GM12878 (cell line): ENCODE measurements at regions not wholly inside any gene's neighbourhood (a gene's known extent, or its start where the extent isn't known, plus 50 kb on each side); places are given as distances from the start of the nearest gene placed in this dataset.

Source experiments
- ATAC-seq: fragments of 200-7000 bp; cut with Tn5 transposase; 3 replicates; pipeline ENCODE4 v1.9.1; 2020; ENCODE audit warnings: mild to moderate bottlenecking, moderate library complexity
- BruUV-seq: library from RNA; stranded (reverse); fragments of 400-500 nt; replicated peaks from 2 replicates; lab custom pipeline; 2021; lab: Mats Ljungman, UMichigan
- CTCF ChIA-PET: fragments of 300-600 bp; sonication (Branson Sonifier 250); formaldehyde crosslinking; extraction: SDS; loops from one replicate; lab custom pipeline; 2021; ENCODE audit warnings: inconsistent platforms; lab: Yijun Ruan, JAX
- POLR2A ChIA-PET: fragments of 350-600 bp; formaldehyde crosslinking; extraction: SDS; loops from one replicate; lab custom pipeline; 2021; ENCODE audit warnings: inconsistent platforms; lab: Charles Lee
- RAD21 ChIA-PET: fragments of 300-600 bp; sonication (Branson Sonifier 250); formaldehyde crosslinking; loops from one replicate; lab custom pipeline; 2023; ENCODE audit warnings: antibody characterized with exemption; ENCODE audit not compliant: unreplicated experiment; lab: Charles Lee
- SMC1A ChIA-PET: fragments of 300-600 bp; sonication (Branson Sonifier 250); formaldehyde crosslinking; loops from one replicate; lab custom pipeline; 2023; ENCODE audit not compliant: unreplicated experiment, uncharacterized antibody; lab: Charles Lee
- DNase-seq: peaks from one replicate; pipeline ENCODE4 v3.0.0-alpha.2; 2011; ENCODE audit warnings: low read depth, low spot score
- FAIRE-seq: peaks from 3 replicates; lab custom pipeline; 2011; peaks lifted over from hg19 to GRCh38; lab: Jason Lieb, UNC
- H2AFZ ChIP-seq: 2 replicates; pipeline ENCODE4 v1.6.0; 2011; ENCODE audit warnings: low read depth, low read length, control low read depth; ENCODE audit not compliant: control insufficient read depth
- H3K27ac ChIP-seq: 2 replicates; pipeline ENCODE4 v1.5.1; 2011; ENCODE audit warnings: control low read depth; ENCODE audit not compliant: control insufficient read depth, insufficient read depth
- H3K27me3 ChIP-seq, 2 experiments: replicated peaks in 1 of 2; 2 replicates each; pipeline versions ENCODE4 v1.6.0 to v1.6.1; 2011; ENCODE audit warnings: low read length in 1 of 2; ENCODE audit not compliant: control insufficient read depth in 2 of 2, insufficient read depth in 2 of 2
- H3K36me3 ChIP-seq, 2 experiments: 2 replicates each; pipeline ENCODE4 v1.5.1; 2011; ENCODE audit warnings: low read length in 1 of 2; ENCODE audit not compliant: control insufficient read depth in 2 of 2, insufficient read depth in 2 of 2
- H3K4me1 ChIP-seq: 2 replicates; pipeline ENCODE4 v1.6.1; 2011; ENCODE audit warnings: mild to moderate bottlenecking, low read length, moderate library complexity, mixed read lengths; ENCODE audit not compliant: control insufficient read depth, insufficient read depth
- H3K4me2 ChIP-seq: 2 replicates; pipeline ENCODE4 v1.6.0; 2011; ENCODE audit warnings: control low read depth; ENCODE audit not compliant: control insufficient read depth, insufficient read depth
- H3K4me3 ChIP-seq: fragments of 200-600 bp; sonication (generic); 2 replicates; pipeline ENCODE4 v1.5.1; 2016
- H3K79me2 ChIP-seq: 2 replicates; pipeline ENCODE4 v1.6.0; 2011; ENCODE audit warnings: low read length; ENCODE audit not compliant: control insufficient read depth, insufficient read depth
- H3K9ac ChIP-seq: 2 replicates; pipeline ENCODE4 v1.8.0; 2011; ENCODE audit warnings: low read length, control low read depth, mixed read lengths; ENCODE audit not compliant: control insufficient read depth, insufficient read depth
- H3K9me3 ChIP-seq: replicated peaks from 3 replicates; pipeline ENCODE4 v1.5.1; 2011; ENCODE audit warnings: mild to moderate bottlenecking, low read length; ENCODE audit not compliant: control insufficient read depth, insufficient read depth
- H4K20me1 ChIP-seq: 2 replicates; pipeline ENCODE4 v1.6.0; 2011; ENCODE audit not compliant: control insufficient read depth, insufficient read depth
- ATF7 ChIP-seq: fragments of 450-650 bp; IDR thresholded peaks from 2 replicates; pipeline ENCODE4 v1.6.1; 2016; ENCODE audit warnings: low read depth, mild to moderate bottlenecking
- CREB1 ChIP-seq: IDR thresholded peaks from 2 replicates; pipeline ENCODE4 v1.6.1; 2012; ENCODE audit warnings: low read depth, mild to moderate bottlenecking, inconsistent platforms
- DPF2 ChIP-seq: fragments of 450-650 bp; IDR thresholded peaks from 2 replicates; pipeline ENCODE4 v1.6.1; 2017; ENCODE audit warnings: mild to moderate bottlenecking
- ESRRA ChIP-seq: IDR thresholded peaks from 2 replicates; pipeline ENCODE4 v1.6.1; 2012; ENCODE audit warnings: mild to moderate bottlenecking, low read length, improper control_type of control experiment
- NFYB ChIP-seq: IDR thresholded peaks from 2 replicates; pipeline ENCODE4 v1.6.1; 2011; ENCODE audit warnings: low read depth, mild to moderate bottlenecking, low read length, improper control_type of control experiment, moderate library complexity; ENCODE audit not compliant: insufficient read depth
- SRF ChIP-seq, 2 experiments: IDR thresholded peaks; 2 replicates each; pipeline ENCODE4 v1.6.1; 2011; ENCODE audit warnings: low read depth in 2 of 2, low read length in 2 of 2, mild to moderate bottlenecking in 1 of 2, moderate library complexity in 1 of 2
- WGBS: methylation state at CpG from one replicate; pipeline ENCODE4 v1.1.6; 2016; ENCODE audit warnings: low lambda C conversion rate; ENCODE audit not compliant: insufficient replicate concordance, insufficient coverage; ENCODE audit errors: missing lambda C conversion rate; 5-methylcytosine and 5-hydroxymethylcytosine counted together
- in situ Hi-C: fragments of 300-500 bp; cut with MboI; formaldehyde crosslinking; loops from 9 replicates; pipeline ENCODE4 v1.14.3; 2018; ENCODE audit warnings: mixed read lengths
- intact Hi-C: fragments of 100-400 bp; cut with micrococcal nuclease; formaldehyde crosslinking; loops from one replicate; pipeline ENCODE4 v1.14.2; 2022; ENCODE audit not compliant: unreplicated experiment
- TF ChIP-seq, protein P1 (sequence below): fragments of 450-650 bp; IDR thresholded peaks from 2 replicates; pipeline ENCODE4 v1.6.1; 2018; ENCODE audit warnings: borderline replicate concordance, mild to moderate bottlenecking; ENCODE audit not compliant: partially characterized antibody
- TF ChIP-seq, protein P2 (sequence below): fragments of 450-650 bp; formaldehyde crosslinking; IDR thresholded peaks from 2 replicates; pipeline ENCODE4 v1.4.0; 2022; ENCODE audit warnings: mild to moderate bottlenecking, moderate library complexity

DNA sequence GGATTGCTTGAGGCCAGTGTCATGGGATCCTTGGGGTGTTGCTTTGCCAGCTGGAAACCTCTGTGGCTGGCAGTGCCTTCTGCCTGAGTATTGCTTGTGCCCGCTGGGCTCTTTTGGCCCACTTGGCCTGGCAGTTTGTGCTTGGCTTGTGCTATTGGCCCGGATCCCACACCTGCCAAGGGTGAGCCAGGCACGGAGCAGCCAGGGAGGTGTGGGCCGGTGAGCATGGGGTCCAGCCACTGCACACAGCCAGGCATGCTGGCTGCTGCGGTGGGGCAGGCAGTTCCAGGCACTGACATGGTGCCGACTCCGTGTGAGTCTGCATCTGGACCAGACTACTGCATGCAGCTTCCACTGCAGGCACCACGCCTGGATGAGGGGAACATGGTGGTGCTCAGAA, 62.5 kb upstream of the SYNCRIP start:
- Histone ChIP-seq H4K20me1 (no peaks in the 10 kb centered on the region), H3K4me3 (no peak overlapping the region), H3K27ac (no peak overlapping the region), H3K9ac (no peak overlapping the region), H3K27me3 (no peaks in the 10 kb centered on the region), H3K4me1 (no peaks in the 10 kb centered on the region), H3K79me2 (no peaks in the 10 kb centered on the region), H3K36me3 (no peaks in the 10 kb centered on the region), H3K9me3 (no peaks in the 10 kb centered on the region), H2AFZ (no peak overlapping the region), H3K4me2 (no peak overlapping the region)
- DNase-seq (no peak), ATAC-seq (no peak), FAIRE-seq (no peak)
- in situ Hi-C loops (no loop called here), intact Hi-C loops (no loop called here)
- TF ChIP-seq, protein P1, sequence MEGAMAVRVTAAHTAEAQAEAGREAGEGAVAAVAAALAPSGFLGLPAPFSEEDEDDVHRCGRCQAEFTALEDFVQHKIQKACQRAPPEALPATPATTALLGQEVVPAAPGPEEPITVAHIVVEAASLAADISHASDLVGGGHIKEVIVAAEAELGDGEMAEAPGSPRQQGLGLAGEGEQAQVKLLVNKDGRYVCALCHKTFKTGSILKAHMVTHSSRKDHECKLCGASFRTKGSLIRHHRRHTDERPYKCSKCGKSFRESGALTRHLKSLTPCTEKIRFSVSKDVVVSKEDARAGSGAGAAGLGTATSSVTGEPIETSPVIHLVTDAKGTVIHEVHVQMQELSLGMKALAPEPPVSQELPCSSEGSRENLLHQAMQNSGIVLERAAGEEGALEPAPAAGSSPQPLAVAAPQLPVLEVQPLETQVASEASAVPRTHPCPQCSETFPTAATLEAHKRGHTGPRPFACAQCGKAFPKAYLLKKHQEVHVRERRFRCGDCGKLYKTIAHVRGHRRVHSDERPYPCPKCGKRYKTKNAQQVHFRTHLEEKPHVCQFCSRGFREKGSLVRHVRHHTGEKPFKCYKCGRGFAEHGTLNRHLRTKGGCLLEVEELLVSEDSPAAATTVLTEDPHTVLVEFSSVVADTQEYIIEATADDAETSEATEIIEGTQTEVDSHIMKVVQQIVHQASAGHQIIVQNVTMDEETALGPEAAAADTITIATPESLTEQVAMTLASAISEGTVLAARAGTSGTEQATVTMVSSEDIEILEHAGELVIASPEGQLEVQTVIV: no peak
- no peak for TF ChIP-seq SRF (IDR thresholded peaks at IDR 0.05; ENCODE audit: low read depth in 2 of 2, low read length in 2 of 2)
- TF ChIP-seq, protein P2, sequence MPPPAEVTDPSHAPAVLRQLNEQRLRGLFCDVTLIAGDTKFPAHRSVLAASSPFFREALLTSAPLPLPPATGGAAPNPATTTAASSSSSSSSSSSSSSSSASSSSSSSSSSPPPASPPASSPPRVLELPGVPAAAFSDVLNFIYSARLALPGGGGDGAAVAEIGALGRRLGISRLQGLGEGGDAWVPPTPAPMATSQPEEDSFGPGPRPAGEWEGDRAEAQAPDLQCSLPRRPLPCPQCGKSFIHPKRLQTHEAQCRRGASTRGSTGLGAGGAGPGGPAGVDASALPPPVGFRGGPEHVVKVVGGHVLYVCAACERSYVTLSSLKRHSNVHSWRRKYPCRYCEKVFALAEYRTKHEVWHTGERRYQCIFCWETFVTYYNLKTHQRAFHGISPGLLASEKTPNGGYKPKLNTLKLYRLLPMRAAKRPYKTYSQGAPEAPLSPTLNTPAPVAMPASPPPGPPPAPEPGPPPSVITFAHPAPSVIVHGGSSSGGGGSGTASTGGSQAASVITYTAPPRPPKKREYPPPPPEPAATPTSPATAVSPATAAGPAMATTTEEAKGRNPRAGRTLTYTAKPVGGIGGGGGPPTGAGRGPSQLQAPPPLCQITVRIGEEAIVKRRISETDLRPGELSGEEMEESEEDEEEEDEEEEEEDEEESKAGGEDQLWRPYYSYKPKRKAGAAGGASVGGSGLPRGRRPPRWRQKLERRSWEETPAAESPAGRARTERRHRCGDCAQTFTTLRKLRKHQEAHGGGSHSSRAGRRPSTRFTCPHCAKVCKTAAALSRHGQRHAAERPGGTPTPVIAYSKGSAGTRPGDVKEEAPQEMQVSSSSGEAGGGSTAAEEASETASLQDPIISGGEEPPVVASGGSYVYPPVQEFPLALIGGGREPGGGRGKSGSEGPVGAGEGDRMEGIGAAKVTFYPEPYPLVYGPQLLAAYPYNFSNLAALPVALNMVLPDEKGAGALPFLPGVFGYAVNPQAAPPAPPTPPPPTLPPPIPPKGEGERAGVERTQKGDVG (CRISPR knock-in tag): no peak
- no peak for TF ChIP-seq ESRRA
- TF ChIP-seq CREB1: no peak
- no peak for TF ChIP-seq DPF2
- TF ChIP-seq NFYB: no peak
- no peak for TF ChIP-seq ATF7
- ChIA-PET RAD21 (no interaction called here), CTCF (no interaction called here), POLR2A (no interaction called here), SMC1A (interaction anchor here (1.5 kb wide), 1 partner anchor 42 kb away, joined by 3 read pairs; no protein-coding TSS in a partner anchor)
- 71% methylated on average over 8 of the region's 8 CpGs for WGBS
- no TSS peak for BruUV-seq
